HCT116 (cell line): ENCODE measurements at regions not wholly inside any gene's neighbourhood (a gene's known extent, or its start where the extent isn't known, plus 50 kb on each side); places are given as distances from the start of the nearest gene placed in this dataset.

Experiments
- ATAC-seq: fragments of 200-7000 bp; cut with Tn5 transposase; 2 replicates; pipeline ENCODE4 v1.9.1; 2020; ENCODE audit warnings: mild to moderate bottlenecking, moderate library complexity
- BruUV-seq: library from RNA; stranded (reverse); fragments of 400-500 nt; replicated peaks from 2 replicates; lab custom pipeline; 2021; lab: Mats Ljungman, UMichigan
- CTCF ChIA-PET: fragments of 300-600 bp; sonication (Branson Sonifier 250); formaldehyde crosslinking; loops from one replicate; lab custom pipeline; 2021; ENCODE audit warnings: antibody characterized with exemption; lab: Charles Lee
- POLR2A ChIA-PET: fragments of 300-600, 350-600 bp; sonication (Branson Sonifier 250); formaldehyde crosslinking; loops from one replicate; lab custom pipeline; 2021; ENCODE audit warnings: antibody characterized with exemption; lab: Charles Lee
- RAD21 ChIA-PET, 2 experiments: fragments of 300-600 bp; sonication (Branson Sonifier 250); formaldehyde crosslinking; loops; one replicate each; lab custom pipeline; 2023; ENCODE audit warnings: low total read pairs in 2 of 2; ENCODE audit not compliant: uncharacterized antibody in 2 of 2, unreplicated experiment in 2 of 2, low non-redundant PET in 1 of 2; lab: Charles Lee
- DNase-seq: peaks from one replicate; pipeline ENCODE4 v3.0.0-alpha.2; 2010; ENCODE audit warnings: low read depth, low spot score
- H2AFZ ChIP-seq: fragments of 200-600 bp; shearing (Covaris generic), sonication (generic); 2 replicates; pipeline ENCODE4 v1.6.1; 2017; ENCODE audit warnings: low read depth, mixed run types, mixed read lengths, antibody characterized with exemption, low read length; ENCODE audit not compliant: poor library complexity, severe bottlenecking
- H3K27ac ChIP-seq: 2 replicates; pipeline ENCODE4 v1.5.1; 2012; ENCODE audit warnings: low read depth, low read length
- H3K27me3 ChIP-seq: fragments of 200-600 bp; sonication (generic); 2 replicates; pipeline ENCODE4 v1.6.1; 2016; ENCODE audit warnings: mixed run types, low read length, mixed read lengths; ENCODE audit not compliant: insufficient read depth
- H3K36me3 ChIP-seq, 2 experiments: fragments of 200-500 bp in 1 of 2; fragments of 200-600 bp in 1 of 2; sonication (Bioruptor generic) in 1 of 2; sonication (generic) in 1 of 2; 2 replicates each; pipeline versions ENCODE4 v1.5.1 to v1.6.1; 2014 to 2016; ENCODE audit warnings: low read length in 2 of 2, inconsistent platforms in 1 of 2, mixed read lengths in 1 of 2, mixed run types in 1 of 2; ENCODE audit not compliant: insufficient read depth in 2 of 2, control insufficient read depth in 1 of 2
- H3K4me1 ChIP-seq, 2 experiments: fragments of 200-600 bp in 1 of 2; sonication (generic) in 1 of 2; 2 replicates each; pipeline versions ENCODE4 v1.5.1 to v1.6.1; 2012 to 2017; ENCODE audit warnings: low read length in 2 of 2, inconsistent platforms in 1 of 2, mild to moderate bottlenecking in 1 of 2, mixed read lengths in 1 of 2, mixed run types in 1 of 2, moderate library complexity in 1 of 2; ENCODE audit not compliant: insufficient read depth in 2 of 2, control insufficient read depth in 1 of 2
- H3K4me2 ChIP-seq: fragments of 200-600 bp; sonication (generic); 2 replicates; pipeline ENCODE4 v1.6.1; 2017; ENCODE audit warnings: mixed run types, low read length, mixed read lengths
- H3K4me3 ChIP-seq, 2 experiments: fragments of 200-600 bp in 1 of 2; sonication (generic) in 1 of 2; replicated peaks in 1 of 2; 2 replicates each; pipeline ENCODE4 v1.5.1; 2011 to 2016; ENCODE audit warnings: low read length in 2 of 2, control low read depth in 1 of 2, low read depth in 1 of 2, mild to moderate bottlenecking in 1 of 2, mixed read lengths in 1 of 2, mixed run types in 1 of 2
- H3K79me2 ChIP-seq: fragments of 200-600 bp; sonication (generic); 2 replicates; pipeline ENCODE4 v1.6.1; 2017; ENCODE audit warnings: mild to moderate bottlenecking, mixed run types, low read length, moderate library complexity, mixed read lengths; ENCODE audit not compliant: insufficient read depth
- H3K9ac ChIP-seq: fragments of 200-600 bp; sonication (generic); 2 replicates; pipeline ENCODE4 v1.6.1; 2016; ENCODE audit warnings: low read length, mixed read lengths
- H3K9me2 ChIP-seq: fragments of 200-600 bp; sonication (generic), shearing (Covaris generic); 2 replicates; pipeline ENCODE4 v1.6.1; 2017; ENCODE audit warnings: mixed run types, mild to moderate bottlenecking, moderate library complexity; ENCODE audit not compliant: insufficient read depth
- H3K9me3 ChIP-seq, 2 experiments: fragments of 200-500 bp in 1 of 2; fragments of 200-600 bp in 1 of 2; sonication (Bioruptor generic) in 1 of 2; sonication (generic) in 1 of 2; 2 replicates each; pipeline ENCODE4 v1.6.1; 2014 to 2017; ENCODE audit warnings: low read length in 2 of 2, mixed read lengths in 2 of 2, inconsistent platforms in 1 of 2, low read depth in 1 of 2, mild to moderate bottlenecking in 1 of 2, mixed run types in 1 of 2, moderate library complexity in 1 of 2; ENCODE audit not compliant: control insufficient read depth in 1 of 2, insufficient read depth in 1 of 2
- H4K20me1 ChIP-seq: fragments of 200-600 bp; sonication (generic), shearing (Covaris generic); 2 replicates; pipeline ENCODE4 v1.6.1; 2017; ENCODE audit warnings: mixed run types, mild to moderate bottlenecking, moderate library complexity; ENCODE audit not compliant: insufficient read depth
- CEBPB ChIP-seq: IDR thresholded peaks from 2 replicates; pipeline ENCODE4 v1.6.1; 2012; ENCODE audit warnings: low read depth
- EZH2 ChIP-seq: fragments of 200-600 bp; sonication (generic); IDR thresholded peaks from 2 replicates; pipeline ENCODE4 v1.6.1; 2017; ENCODE audit warnings: antibody characterized with exemption, mixed run types
- JUND ChIP-seq: IDR thresholded peaks from 2 replicates; pipeline ENCODE4 v1.6.1; 2012
- POLR2A ChIP-seq: IDR thresholded peaks from 2 replicates; pipeline ENCODE4 v1.7.0; 2011; ENCODE audit warnings: borderline replicate concordance; ENCODE audit not compliant: insufficient read depth, insufficient read length; ENCODE audit errors: extremely low read depth
- POLR2AphosphoS5 ChIP-seq: IDR thresholded peaks from 2 replicates; pipeline ENCODE4 v1.6.1; 2011; ENCODE audit warnings: mild to moderate bottlenecking, low read depth, low read length, moderate library complexity
- RAD21 ChIP-seq: IDR thresholded peaks from 2 replicates; pipeline ENCODE4 v1.6.1; 2012; ENCODE audit warnings: low read depth, mild to moderate bottlenecking
- SP1 ChIP-seq: IDR thresholded peaks from 2 replicates; pipeline ENCODE4 v1.6.1; 2012; ENCODE audit warnings: low read depth
- TCF7L2 ChIP-seq: IDR thresholded peaks from 2 replicates; pipeline ENCODE4 v1.7.0; 2011; ENCODE audit warnings: borderline replicate concordance, inconsistent platforms; ENCODE audit not compliant: insufficient read depth, insufficient read length; ENCODE audit errors: extremely low read depth
- YY1 ChIP-seq: IDR thresholded peaks from 2 replicates; pipeline ENCODE4 v1.6.1; 2011; ENCODE audit warnings: low read length, low read depth, moderate library complexity, mild to moderate bottlenecking; ENCODE audit not compliant: insufficient replicate concordance; ENCODE audit errors: extremely low read depth
- ZFX ChIP-seq: fragments of 450-650 bp; IDR thresholded peaks from 2 replicates; pipeline ENCODE4 v1.6.1; 2017
- ZNF274 ChIP-seq: fragments of 200-500 bp; sonication (Bioruptor generic); IDR thresholded peaks from 2 replicates; pipeline ENCODE4 v1.6.1; 2014; ENCODE audit warnings: mild to moderate bottlenecking, low read depth, low read length, inconsistent platforms
- intact Hi-C: fragments of 100-400 bp; cut with micrococcal nuclease; formaldehyde crosslinking; loops from 2 replicates; pipeline ENCODE4 v1.10.0; 2022
- TF ChIP-seq, protein P1 (sequence below): IDR thresholded peaks from 2 replicates; pipeline ENCODE4 v1.6.1; 2011; ENCODE audit warnings: mild to moderate bottlenecking, low read length, moderate library complexity; ENCODE audit not compliant: insufficient replicate concordance; ENCODE audit errors: extremely low read depth
- TF ChIP-seq, protein P2 (sequence below): IDR thresholded peaks from 2 replicates; pipeline ENCODE4 v1.6.1; 2012; ENCODE audit warnings: low read depth
- TF ChIP-seq, protein P3 (sequence below), 3 experiments: fragments of 200-600 bp in 1 of 3; sonication (generic) in 1 of 3; IDR thresholded peaks in 2 of 3; conservative IDR thresholded peaks in 1 of 3; 2 replicates each; pipeline ENCODE4 v1.5.1; 2012 to 2017; ENCODE audit warnings: low read depth in 2 of 3, low read length in 2 of 3, antibody characterized with exemption in 1 of 3, borderline replicate concordance in 1 of 3, control low read depth in 1 of 3, mild to moderate bottlenecking in 1 of 3, mixed read lengths in 1 of 3, mixed run types in 1 of 3, moderate library complexity in 1 of 3; ENCODE audit not compliant: insufficient read depth in 1 of 3
- TF ChIP-seq, protein P4 (sequence below): IDR thresholded peaks from 2 replicates; pipeline ENCODE4 v1.6.1; 2012

DNA sequence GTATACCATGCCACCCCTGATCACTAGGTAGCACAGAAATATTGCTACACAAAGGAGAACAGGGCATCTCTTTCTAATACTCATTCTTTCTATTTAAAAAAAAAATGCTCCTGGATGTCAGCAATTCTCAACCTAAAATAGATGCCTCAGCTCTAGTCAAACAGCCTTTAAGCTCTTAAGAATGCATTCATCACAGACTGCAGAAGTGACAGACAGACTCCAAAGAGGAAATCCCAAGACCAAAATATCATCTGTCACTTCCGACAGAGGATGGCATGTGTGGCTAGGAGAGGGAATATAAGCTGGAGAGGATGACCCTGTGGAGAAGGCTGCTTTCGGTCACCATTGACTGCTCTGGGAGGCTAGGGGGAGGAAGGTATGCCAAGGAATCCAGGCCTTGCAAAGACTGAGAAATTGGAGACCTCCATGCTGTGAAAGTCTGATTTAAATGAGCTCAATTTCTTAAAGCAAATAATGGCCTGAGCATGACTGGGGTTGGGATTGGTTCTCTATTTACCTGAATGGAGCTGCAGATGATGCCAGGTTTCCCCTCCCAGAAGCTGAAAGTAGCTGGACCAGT, 277.4 kb downstream of the BRINP2 start:
- DNase-seq (no peak), ATAC-seq (no peak)
- H3K4me1 ChIP-seq = no peaks in the 10 kb centered on the region
- H2AFZ ChIP-seq = no peak overlapping the region
- no peak overlapping the region for H3K4me2 ChIP-seq
- H3K27me3 ChIP-seq = peaks cover 20% of the 10 kb centered on the region
- no peak overlapping the region for H3K4me3 ChIP-seq
- RAD21 ChIA-PET = no interaction called here
- H3K36me3 ChIP-seq = no peaks in the 10 kb centered on the region
- H3K9ac ChIP-seq = no peak overlapping the region
- intact Hi-C loops = no loop called here
- no peaks in the 10 kb centered on the region for H4K20me1 ChIP-seq
- no peaks in the 10 kb centered on the region for H3K9me2 ChIP-seq
- POLR2A ChIA-PET = no interaction called here
- CTCF ChIA-PET = no interaction called here
- no TSS peak for BruUV-seq
- TF ChIP-seq, protein P1, sequence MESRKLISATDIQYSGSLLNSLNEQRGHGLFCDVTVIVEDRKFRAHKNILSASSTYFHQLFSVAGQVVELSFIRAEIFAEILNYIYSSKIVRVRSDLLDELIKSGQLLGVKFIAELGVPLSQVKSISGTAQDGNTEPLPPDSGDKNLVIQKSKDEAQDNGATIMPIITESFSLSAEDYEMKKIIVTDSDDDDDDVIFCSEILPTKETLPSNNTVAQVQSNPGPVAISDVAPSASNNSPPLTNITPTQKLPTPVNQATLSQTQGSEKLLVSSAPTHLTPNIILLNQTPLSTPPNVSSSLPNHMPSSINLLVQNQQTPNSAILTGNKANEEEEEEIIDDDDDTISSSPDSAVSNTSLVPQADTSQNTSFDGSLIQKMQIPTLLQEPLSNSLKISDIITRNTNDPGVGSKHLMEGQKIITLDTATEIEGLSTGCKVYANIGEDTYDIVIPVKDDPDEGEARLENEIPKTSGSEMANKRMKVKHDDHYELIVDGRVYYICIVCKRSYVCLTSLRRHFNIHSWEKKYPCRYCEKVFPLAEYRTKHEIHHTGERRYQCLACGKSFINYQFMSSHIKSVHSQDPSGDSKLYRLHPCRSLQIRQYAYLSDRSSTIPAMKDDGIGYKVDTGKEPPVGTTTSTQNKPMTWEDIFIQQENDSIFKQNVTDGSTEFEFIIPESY = no peak
- TF ChIP-seq, protein P2, sequence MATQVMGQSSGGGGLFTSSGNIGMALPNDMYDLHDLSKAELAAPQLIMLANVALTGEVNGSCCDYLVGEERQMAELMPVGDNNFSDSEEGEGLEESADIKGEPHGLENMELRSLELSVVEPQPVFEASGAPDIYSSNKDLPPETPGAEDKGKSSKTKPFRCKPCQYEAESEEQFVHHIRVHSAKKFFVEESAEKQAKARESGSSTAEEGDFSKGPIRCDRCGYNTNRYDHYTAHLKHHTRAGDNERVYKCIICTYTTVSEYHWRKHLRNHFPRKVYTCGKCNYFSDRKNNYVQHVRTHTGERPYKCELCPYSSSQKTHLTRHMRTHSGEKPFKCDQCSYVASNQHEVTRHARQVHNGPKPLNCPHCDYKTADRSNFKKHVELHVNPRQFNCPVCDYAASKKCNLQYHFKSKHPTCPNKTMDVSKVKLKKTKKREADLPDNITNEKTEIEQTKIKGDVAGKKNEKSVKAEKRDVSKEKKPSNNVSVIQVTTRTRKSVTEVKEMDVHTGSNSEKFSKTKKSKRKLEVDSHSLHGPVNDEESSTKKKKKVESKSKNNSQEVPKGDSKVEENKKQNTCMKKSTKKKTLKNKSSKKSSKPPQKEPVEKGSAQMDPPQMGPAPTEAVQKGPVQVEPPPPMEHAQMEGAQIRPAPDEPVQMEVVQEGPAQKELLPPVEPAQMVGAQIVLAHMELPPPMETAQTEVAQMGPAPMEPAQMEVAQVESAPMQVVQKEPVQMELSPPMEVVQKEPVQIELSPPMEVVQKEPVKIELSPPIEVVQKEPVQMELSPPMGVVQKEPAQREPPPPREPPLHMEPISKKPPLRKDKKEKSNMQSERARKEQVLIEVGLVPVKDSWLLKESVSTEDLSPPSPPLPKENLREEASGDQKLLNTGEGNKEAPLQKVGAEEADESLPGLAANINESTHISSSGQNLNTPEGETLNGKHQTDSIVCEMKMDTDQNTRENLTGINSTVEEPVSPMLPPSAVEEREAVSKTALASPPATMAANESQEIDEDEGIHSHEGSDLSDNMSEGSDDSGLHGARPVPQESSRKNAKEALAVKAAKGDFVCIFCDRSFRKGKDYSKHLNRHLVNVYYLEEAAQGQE = no peak
- TF ChIP-seq ZFX (no peak), JUND (no peak), SP1 (no peak), ZNF274 (no peak), RAD21 (no peak), YY1 (no peak), EZH2 (no peak), TCF7L2 (no peak), POLR2A (no peak), POLR2AphosphoS5 (no peak), CEBPB (no peak)
- TF ChIP-seq, protein P3, sequence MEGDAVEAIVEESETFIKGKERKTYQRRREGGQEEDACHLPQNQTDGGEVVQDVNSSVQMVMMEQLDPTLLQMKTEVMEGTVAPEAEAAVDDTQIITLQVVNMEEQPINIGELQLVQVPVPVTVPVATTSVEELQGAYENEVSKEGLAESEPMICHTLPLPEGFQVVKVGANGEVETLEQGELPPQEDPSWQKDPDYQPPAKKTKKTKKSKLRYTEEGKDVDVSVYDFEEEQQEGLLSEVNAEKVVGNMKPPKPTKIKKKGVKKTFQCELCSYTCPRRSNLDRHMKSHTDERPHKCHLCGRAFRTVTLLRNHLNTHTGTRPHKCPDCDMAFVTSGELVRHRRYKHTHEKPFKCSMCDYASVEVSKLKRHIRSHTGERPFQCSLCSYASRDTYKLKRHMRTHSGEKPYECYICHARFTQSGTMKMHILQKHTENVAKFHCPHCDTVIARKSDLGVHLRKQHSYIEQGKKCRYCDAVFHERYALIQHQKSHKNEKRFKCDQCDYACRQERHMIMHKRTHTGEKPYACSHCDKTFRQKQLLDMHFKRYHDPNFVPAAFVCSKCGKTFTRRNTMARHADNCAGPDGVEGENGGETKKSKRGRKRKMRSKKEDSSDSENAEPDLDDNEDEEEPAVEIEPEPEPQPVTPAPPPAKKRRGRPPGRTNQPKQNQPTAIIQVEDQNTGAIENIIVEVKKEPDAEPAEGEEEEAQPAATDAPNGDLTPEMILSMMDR (IDR thresholded peaks at IDR 0.05 in 2 of 3, conservative IDR thresholded peaks at IDR 0.05 in 1 of 3; ENCODE audit: borderline replicate concordance in 1 of 3, insufficient read depth in 1 of 3, low read depth in 2 of 3, low read length in 2 of 3) = no peak
- TF ChIP-seq, protein P4, sequence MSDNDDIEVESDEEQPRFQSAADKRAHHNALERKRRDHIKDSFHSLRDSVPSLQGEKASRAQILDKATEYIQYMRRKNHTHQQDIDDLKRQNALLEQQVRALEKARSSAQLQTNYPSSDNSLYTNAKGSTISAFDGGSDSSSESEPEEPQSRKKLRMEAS = no peak
- H3K27ac ChIP-seq = no peak overlapping the region
- no peaks in the 10 kb centered on the region for H3K9me3 ChIP-seq
- no peaks in the 10 kb centered on the region for H3K79me2 ChIP-seq
